NCI-H2196 (cell line): ENCODE measurements at regions not wholly inside any gene's neighbourhood (a gene's known extent, or its start where the extent isn't known, plus 50 kb on each side); places are given as distances from the start of the nearest gene placed in this dataset.

Experiments used
- DNase-seq: peaks from one replicate; lab custom pipeline; 2025; ENCODE audit not compliant: unreplicated experiment; lab: John Stamatoyannopoulos, UW

DNA sequence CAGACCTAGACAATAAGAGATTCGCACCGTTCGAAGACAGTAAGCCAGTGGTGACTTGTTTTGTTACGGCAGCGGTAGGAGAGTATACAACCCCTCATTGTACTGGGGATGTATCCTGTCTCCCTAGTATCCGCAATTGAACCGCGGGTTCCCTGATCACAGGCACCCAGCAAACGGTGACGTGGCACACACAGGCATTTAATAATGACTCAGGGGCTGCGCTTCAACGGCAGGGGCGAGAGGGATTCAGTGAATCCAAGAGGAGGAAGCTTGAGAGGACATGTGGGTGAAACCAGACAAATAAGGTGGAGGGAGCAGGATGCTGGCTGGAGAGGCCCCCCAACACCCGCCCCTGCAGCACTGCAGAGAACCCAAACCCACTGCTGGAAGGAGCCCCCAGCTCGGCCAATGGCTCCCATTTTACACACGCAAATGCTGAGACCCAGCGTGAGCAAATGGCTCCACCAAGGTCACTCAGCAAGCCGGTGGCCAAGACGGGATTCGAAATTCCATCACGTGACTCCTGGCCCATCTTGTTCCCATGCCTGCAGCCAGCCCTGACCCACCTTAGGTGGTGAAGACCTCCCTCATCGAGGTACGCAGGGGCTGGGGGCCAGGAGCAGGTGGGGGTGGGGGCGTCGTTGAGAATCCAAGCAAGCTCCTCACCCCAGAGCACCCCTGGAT lies 149.9 kb downstream of the SYF2 start:
- no peak for DNase-seq

DNA sequence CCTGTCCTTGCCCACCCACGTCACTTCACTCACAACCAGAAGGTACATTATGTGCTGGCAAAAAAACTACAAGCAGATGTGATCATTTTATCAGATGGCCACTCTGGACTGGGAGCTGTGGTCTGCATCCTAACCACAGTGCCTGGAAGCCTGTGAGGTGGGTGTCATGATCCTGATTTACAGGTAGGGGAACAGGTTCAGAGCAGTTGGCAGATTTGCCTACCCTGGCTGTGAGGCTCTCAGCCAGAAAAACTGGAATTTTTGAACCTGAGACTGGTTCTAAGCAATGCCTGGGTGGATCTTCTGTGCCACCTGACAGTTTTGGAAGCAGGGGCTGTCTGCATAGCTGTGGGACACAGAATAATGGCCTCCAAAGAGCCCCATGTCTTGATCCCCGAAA lies 150.8 kb downstream of the SYF2 start:
- DNase-seq, result no peak

DNA sequence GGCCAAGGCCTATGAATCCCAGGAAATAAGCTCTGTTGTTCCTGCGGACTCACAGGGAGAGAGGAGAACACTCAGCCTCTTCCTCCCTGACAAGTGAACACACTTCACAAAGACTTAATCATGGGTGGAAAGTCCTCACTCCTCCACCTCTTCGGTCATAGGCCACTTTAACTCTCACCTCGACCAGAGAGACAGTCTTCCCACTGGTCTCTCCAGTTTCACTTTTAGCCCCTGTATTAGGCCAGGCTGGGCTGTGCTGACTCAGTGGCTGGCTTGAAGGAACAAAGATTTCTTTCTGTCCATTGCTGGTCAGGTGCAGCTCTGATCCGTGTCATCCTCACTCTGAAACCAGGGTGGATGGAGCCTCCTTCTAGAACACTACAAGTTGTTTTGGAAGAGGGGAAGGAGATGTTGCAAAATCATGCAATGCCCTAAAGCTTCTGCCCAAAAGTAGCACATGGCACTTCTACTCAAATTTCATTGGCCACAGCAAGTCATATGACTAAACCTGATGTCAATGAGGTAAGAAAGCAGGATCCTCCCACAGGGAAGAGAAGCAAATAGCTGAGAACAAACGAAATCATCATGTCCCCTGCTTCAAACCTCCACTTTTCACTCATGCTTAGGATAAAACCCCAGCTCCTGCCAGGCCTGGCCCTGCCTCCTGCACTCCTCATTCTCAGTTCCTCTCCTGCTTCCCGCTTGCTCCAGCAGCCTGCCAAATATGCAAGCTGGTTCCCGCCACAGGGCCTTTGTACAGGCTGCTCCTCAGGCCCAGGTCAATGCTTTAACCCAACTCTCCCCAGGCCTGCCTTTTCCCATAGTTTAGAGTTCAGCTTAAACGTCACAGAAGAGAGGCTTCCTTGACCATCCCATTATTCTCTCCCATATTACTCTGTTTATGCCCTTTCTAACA lies 150.5 kb upstream of the RUNX3 start:
- peak; percentile 10 for DNase-seq

DNA sequence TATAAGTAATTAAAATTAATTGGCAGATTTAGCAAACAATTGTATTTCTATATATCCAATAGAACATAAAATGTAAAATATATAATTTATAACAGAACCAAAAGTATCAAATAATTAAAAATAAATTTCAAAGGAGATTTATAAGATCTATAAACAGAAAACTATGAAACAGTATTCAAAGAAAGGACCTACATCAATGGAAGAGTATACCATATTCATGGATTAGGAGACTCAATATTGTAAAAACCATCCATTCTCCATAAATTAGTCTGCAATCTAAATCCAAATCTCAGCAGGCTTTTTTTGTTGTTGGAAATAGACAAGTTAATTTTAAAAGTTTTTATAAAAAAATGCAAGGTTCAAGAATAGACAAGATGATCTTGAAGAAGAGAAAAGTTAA lies 149.0 kb upstream of the RUNX3 start:
- DNase-seq, result no peak

DNA sequence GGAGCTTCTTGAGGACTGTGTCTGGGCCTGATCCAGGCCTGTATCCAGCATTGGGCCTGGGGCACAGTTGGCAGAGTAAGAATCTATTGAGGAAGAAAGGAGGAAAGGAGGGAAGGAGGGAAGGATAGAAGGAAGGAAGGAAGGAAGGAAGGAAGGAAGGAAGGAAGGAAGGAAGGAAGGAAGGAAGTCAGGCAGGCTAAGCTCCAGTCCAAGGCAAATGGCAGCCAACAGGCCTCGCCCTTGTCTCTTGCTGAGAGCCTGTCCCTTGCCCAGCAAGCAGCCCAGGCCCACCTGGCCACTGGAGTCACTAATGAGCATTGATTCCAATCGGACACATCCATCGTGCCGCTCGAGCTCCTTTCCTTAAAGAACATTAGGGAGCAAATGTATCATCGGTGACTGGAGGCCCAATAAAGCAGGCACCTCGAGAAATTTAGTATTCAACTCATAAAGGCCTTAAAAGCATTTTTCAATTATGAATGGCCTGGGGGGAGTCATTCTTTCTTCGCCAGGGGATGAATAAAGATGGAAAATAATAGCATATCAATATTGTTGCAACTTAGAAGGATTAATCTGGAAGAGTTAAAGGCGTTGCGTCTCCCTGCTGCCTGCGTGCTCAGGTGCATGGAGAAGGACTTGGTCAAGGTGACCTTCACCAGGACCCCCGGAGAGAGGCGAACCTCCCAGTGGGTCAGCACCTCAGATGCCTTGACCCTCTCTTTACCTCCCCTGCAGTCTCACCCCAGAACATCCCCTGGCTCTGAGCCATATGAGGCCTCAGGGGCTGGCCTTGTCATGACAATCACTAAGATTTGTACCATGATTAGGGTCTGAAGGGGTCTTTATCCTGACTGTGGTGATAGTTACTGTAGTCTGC lies 144.5 kb upstream of the RUNX3 start:
- DNase-seq, result no peak

DNA sequence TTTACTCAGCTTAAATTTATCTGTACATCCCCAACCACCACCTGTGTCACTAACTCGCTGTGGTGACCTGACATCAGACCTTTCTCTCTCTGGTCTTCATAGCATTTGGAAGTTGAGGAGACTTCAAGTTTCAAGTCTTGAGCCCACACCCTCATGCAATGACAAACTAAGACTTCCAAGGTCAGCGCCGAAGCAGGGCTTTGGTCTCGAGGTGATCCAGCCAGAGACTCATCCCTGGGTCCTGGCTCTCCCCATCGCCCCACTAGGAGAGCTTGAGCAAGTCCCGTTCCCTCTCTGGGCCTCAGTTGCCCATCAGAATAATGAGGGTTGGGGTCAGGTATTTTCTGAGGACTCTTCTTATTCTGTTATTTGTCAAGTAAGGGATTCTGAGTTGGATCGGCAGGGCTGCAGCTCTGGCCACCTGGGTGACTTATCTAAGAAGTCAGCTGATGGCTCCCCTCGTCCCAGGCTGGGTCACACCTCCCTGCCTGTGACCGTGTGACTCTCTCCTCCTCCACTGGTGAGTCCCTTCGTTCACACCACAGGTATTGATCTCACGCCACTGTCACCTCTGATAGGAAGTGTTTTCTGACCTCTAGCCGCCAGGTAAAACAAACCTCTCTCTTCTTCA lies 143.7 kb upstream of the RUNX3 start:
- DNase-seq, result no peak

DNA sequence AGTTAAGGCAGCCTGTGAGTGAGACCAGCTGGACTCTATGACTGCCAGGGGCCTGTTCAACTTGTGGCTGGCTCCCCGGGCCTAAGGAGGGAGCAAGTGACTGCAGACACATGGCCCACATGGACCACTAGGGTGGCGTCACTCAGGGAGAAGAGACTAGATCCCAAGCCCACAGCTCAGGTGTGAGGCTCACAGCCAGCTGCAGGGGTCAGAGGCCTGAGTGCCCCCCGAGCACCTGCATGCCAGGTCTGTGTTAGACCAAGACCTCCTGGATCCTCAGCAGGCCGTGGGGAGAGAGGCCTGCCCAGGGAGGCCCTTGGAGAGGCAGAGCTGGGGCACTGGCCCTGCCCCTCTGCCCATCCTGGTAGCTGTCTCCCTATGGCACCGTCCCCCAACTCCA lies 142.4 kb upstream of the RUNX3 start:
- DNase-seq, result no peak

DNA sequence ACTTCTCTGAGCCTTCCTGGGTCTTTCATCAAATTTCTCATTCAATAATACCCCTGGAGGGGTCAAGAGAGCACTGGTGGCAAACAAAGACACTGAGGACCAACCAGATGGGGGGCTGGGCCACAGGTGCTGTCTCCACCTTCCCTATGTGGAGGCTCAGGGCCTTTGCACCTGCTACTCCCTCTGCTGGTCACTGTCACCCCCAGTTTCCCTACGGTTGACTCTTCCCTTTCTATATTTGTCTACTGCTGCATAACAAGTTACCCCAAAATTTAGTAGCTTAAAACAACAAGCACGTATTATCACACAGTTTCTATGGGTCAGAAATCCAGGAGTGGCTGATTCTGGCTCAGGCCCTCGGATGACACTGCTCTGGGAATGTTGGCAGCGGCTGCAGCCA lies 138.8 kb upstream of the RUNX3 start:
- DNase-seq, result no peak

DNA sequence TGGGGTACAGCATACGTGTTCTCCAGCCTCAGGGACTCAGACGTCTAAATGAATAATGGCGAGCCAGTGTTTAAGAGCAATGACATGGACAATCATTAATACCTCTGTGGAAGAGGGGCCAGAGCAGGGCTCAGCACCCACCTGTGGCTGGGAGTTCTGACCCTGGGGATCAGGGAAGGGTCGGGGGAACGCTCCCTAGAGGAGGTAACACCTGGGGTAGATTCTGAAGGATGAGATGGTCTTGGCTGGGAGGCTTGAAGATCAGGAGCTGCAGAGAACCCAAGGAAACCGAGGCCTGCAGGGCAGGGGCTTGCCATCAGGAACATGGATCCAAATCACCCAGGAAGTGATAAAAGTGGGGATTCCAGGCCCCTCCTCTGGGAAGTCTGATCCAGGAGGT lies 138.2 kb upstream of the RUNX3 start:
- no peak for DNase-seq

DNA sequence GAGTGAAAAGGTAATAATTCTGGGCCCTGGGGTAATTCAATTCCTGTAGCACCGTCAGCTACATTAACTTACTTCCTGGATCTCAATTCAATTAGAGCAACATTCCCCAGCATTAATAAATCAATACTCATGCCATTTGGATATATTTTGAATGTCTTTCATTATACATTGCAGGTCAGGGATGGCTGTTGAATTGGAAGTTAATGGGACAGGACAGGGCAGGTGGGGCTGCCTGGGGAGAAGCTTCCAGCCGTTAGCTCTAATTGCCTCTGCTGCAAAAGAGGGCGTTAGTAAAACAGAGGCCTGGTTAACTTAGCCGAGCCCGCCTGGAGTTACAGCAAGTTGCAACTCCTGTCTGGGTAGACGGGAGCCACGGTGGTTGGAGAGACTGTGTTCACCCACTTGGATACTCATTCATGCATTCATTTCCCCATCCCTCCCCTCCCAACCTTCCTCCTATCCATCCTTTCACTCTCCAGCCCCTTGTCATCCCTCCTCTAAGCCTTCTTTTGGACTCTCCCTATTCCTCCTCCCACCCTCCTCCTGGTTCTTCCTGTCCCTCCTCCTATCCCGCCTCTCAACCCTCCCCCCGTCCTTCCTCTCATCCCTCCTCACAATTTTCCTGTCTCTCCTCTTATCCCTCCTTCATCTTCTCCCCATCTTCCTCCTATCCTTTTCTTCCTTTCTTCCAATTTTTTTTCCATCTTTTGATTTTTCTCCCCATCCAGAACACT lies 137.6 kb upstream of the RUNX3 start:
- DNase-seq, result no peak

DNA sequence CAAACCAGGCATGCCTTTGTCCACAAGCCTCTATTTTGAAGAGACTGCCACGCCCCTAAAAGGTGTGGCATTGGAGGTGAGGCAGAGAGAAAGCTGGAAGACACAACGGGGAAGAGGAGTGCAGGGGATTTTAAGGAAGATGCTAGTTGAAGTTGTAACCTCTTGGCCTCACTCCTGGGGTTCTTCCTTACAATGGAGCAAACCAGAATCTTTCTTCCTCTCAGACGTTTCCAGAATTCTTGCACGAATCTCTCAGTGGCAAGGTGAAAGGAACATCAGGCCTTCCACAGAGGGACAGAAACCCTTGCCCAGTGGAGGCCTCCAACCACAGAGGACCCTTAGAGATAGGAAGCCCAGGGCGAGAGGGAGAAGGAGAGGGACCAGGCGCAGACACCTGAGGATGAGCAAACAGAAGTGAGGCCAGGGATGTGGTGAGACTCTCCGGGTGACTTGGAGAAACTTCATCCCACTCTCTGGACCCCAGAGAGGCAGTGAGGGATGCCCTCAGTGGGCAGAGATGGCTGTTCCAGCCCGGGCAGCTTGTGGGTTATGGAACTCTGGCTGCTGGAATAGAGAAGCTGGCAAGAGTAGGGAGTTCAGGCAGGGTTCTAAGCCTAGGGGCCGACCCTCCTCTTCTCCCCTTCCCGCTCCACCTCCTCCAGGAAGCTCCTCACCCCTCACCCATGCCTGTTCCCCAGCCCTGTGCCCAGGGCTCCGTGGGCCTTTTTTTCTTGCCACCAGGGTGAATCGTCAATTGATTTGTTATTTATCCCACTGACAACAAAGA lies 136.8 kb upstream of the RUNX3 start:
- no peak for DNase-seq

DNA sequence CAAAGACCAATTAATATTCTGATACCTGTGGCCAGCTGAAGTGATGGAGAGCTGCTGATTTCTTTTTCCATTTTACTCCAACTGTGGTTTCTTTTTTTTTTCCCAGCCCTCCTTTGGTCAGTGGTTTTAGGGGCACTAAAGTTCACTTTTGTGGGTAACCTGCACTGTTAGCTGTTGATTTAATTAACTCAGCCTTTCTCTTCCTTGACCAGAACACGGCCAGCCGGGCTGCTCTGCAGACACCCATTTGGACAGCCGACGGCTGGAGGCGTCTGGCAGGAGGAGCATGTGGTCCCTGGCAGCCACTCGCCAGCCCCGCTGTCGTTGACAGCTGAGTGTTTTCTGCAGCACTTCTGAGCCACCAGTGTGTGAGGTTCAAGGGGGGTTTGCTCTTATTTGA lies 136.2 kb upstream of the RUNX3 start:
- no peak for DNase-seq

DNA sequence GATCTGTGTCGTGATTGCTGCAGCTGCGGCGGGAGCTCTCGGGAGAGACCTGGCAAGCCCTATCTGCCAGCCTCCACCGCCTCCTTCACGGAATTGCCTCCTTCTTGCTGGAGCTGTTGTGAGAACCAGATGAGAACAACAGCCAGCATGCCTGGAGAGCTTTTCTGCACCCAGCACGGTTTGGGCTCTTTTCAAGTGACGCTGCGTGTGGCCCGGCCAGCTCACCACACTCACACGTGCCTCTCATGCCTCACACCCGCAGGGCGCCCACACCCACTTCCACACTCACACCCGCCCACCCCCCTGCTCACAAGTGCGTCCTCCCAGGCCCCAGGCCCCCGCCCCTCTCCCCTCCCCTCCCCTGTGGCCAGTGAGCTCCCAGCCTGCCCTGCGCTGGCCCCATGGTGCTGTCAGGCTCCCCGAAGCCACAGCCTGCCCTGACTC lies 135.7 kb upstream of the RUNX3 start:
- no peak for DNase-seq

DNA sequence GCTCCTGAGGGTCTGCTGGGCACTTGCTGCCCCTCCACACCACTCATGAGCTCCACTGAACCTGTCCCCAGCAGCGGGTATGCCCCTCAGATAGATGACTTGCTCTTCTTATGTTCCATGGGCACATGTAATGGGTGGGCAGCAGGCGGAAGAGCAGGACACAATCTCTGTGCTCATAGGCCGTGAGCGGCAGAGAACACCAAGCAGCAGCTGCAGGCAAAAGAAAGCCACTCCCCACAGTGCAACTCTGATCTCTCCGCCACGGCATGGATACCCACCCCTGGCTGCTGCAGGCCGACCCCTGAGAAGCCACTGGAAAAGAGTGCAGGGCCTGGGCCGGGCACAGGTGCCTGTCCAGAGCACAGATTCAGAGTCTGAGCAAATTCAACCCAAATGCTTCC lies 135.2 kb upstream of the RUNX3 start:
- no peak for DNase-seq

DNA sequence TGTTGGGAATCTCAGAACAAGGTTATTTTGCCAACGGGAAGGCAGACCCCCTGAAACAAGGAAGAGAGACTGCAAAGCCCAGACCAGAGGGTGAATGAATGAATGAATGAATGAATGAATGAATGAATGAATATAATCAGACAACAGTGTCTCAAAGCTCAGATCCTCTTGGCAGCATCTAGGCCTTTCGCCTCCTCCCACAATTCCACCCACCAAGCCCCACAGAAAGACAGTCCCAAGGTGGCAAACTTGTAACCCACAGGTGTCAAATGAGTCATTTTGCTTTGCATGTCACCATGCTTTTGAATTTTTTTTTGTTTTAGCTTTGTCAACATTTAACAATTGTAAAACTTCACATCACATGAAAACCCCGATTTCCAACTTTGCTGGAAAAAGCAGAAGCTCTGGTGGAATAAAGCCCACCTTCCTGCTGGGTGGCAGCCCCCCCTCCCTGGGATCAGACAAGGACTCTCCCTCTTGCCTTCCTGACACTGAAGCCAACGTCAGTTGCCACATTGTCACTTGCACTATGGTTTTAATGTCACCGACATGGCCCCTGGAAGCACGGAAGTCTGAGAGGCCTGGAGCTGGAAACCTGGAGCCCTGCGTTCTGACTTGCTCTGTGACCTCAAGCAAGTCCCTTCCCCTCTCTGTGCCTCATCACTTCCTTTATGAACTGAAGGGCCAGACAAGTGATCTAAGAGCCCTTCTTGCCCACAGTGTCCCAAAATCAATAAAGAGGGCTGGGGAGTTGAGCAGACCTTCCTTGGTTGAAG lies 134.6 kb upstream of the RUNX3 start:
- DNase-seq, result no peak

DNA sequence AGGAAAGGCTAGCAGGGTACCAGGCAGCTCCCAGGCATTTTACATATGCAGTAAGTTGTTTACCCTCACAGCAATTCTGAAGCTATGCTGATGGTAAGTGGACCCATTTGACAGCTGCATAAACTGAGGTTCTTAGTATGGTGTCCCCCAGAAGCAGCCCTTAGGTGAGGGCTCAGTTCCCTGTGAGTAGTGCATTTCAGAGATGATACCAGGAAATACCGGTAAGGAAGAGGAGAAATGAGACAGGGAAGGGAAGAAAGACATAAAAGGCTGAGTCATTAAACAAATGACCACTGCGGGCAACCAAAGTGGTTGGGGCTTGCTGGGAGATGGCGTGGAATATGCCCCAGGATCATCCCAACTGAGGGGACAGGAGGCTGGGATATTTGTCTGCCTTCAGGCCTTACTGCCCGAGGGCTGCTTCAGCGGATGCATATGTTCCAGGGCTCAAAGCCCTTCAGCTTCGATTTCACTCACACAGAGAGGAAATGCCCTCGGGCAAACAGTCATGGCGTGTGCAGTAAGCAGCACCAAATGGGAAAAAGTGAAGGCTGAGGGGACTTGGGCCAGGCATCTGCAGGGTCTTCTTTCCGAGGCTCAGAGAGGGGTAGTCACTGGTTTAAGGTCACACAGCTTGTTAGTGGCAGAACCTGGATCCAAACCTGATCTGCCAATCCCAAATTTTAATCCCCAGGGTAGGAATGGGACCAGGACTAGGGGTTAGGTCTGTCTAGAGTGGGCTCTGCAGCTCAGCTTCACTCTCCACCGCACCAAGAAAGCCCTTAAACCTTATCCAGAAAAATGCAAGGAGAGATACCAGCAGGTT lies 133.7 kb upstream of the RUNX3 start:
- no peak for DNase-seq

DNA sequence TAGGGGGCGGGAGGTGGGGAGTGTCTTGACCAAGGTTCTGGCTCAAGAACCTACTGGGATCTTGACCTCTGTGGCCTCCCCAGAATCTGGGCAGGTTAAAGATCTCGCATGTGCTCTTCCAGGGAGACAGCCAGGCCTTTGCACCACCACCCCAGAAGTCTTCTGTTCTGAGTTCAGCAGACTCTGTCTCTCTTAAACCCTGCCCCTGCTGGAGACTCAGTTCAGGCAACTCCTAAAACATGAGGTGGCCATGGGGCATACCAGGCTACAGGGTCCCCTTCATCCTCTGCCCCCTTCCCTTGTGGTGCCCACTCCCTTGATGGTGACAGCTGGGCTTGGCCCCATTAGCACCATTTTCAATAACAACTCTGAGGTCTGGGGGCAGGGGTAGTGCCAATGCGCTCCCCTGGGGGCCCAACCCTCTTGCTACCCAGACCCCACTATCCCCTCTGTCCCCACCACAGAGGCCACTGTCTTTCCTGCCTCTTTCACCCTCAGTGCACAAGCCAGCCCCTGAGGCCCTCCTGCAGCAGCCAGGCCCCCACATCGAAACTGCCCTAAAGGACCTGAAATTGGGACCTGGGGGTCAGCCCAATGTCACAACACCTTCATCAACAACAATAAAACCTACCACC lies 132.7 kb upstream of the RUNX3 start:
- DNase-seq, result no peak
